ENCODE measurements at regions not wholly inside any gene's neighbourhood (a gene's known extent, or its start where the extent isn't known, plus 50 kb on each side); places are given as distances from the start of the nearest gene placed in this dataset.

GRCh38 chr12:124517260-124518050, 50.0 kb downstream of the NCOR2 start:
- no peak for DNase-seq

- no peak for DNase-seq
Observed at GRCh38 chr12:124516850-124517249, 50.6 kb downstream of the NCOR2 start.

- DNase-seq, result no peak
Observed at GRCh38 chr12:124515981-124516380, 51.4 kb downstream of the NCOR2 start.

- no peak for DNase-seq
Observed at GRCh38 chr12:124514996-124515932, 52.1 kb downstream of the NCOR2 start.

GRCh38 chr12:124514145-124514995, 53.0 kb downstream of the NCOR2 start:
- no peak for DNase-seq

- DNase-seq, result no peak
Observed at GRCh38 chr12:124513297-124513867, 54.0 kb downstream of the NCOR2 start.

- DNase-seq, result no peak
Observed at GRCh38 chr12:124512667-124513296, 54.6 kb downstream of the NCOR2 start.

GRCh38 chr12:124511259-124511985, 56.0 kb downstream of the NCOR2 start:
- no peak for DNase-seq

- DNase-seq, result no peak
Observed at GRCh38 chr12:124510301-124510970, 57.0 kb downstream of the NCOR2 start.

GRCh38 chr12:124509676-124510300, 57.6 kb downstream of the NCOR2 start:
- DNase-seq, result no peak

GRCh38 chr12:124509300-124509675, 58.1 kb downstream of the NCOR2 start:
- no peak for DNase-seq

GRCh38 chr12:124508381-124509079, 58.9 kb downstream of the NCOR2 start:
- no peak for DNase-seq

GRCh38 chr12:124507188-124508109, 60.0 kb downstream of the NCOR2 start:
- DNase-seq, result no peak

GRCh38 chr12:124506832-124507153, 60.6 kb downstream of the NCOR2 start:
- DNase-seq, result no peak

GRCh38 chr12:124506145-124506831, 61.1 kb downstream of the NCOR2 start:
- peak; percentile 62 for DNase-seq

- no peak for DNase-seq
Observed at GRCh38 chr12:124505001-124505818, 62.2 kb downstream of the NCOR2 start.

Measured in CD4-positive, alpha-beta T cell treated with Interleukin-15 for 1 hour (primary cell).